Activated naive CD8-positive, alpha-beta T cell treated with anti-CD3 and anti-CD28 coated beads, Interleukin-2, amount 10 ng/mL, durations not matched to agents 7 days and 5 days (primary cell): ENCODE measurements at regions not wholly inside any gene's neighbourhood (a gene's known extent, or its start where the extent isn't known, plus 50 kb on each side); places are given as distances from the start of the nearest gene placed in this dataset.

Source experiments
- ATAC-seq: fragments of 150-1000 bp; cut with Tn5 transposase; one replicate; pipeline ENCODE4 v1.10.0; 2021; ENCODE audit warnings: low read depth, moderate library complexity
- POLR2A ChIA-PET: fragments of 350-600 bp; sonication (Branson Sonifier 250); formaldehyde crosslinking; loops from one replicate; lab custom pipeline; 2021; ENCODE audit warnings: antibody characterized with exemption; lab: Charles Lee
- DNase-seq: peaks from one replicate; pipeline ENCODE4 v3.0.0; 2021
- H3K27ac Mint-ChIP-seq: one replicate; pipeline ENCODE4 v1.8.0; 2022; ENCODE audit warnings: mild to moderate bottlenecking, mixed read lengths
- H3K27me3 Mint-ChIP-seq: one replicate; pipeline ENCODE4 v1.8.0; 2022; ENCODE audit warnings: mild to moderate bottlenecking, moderate library complexity, mixed read lengths
- H3K36me3 Mint-ChIP-seq: one replicate; pipeline ENCODE4 v1.8.0; 2021; ENCODE audit warnings: mild to moderate bottlenecking, mixed read lengths
- H3K4me1 Mint-ChIP-seq: one replicate; pipeline ENCODE4 v1.8.0; 2021; ENCODE audit warnings: mixed read lengths
- H3K4me3 Mint-ChIP-seq: one replicate; pipeline ENCODE4 v1.8.0; 2022; ENCODE audit warnings: mild to moderate bottlenecking, moderate library complexity, mixed read lengths
- H3K9me3 Mint-ChIP-seq: one replicate; pipeline ENCODE4 v1.8.0; 2021; ENCODE audit warnings: mixed read lengths

DNA sequence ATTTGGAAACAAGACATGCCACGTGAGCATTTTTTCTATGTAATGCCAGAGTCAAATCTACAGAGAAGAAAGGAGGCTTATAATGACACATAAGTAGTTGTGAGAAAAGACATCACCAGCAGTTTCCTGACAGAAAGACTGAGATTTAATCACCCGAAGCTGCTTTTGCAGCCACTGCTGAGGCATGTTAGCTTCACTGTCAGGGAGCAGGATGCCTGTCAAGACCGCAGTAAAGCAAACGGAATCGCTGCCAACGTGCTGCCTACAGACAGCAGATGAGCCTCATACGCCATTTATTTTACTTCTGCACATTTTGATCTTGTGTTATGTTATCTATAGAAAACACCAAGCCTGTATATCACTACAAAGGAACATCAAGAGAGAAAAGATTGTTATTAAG lies 68.7 kb upstream of the NDST3 start:
- Mint-ChIP-seq H3K36me3 (no peaks in the 10 kb centered on the region), H3K27ac (no peak overlapping the region), H3K4me1 (no peaks in the 10 kb centered on the region), H3K9me3 (no peaks in the 10 kb centered on the region), H3K27me3 (no peaks in the 10 kb centered on the region), H3K4me3 (no peak overlapping the region)
- DNase-seq, result no peak
- no peak for ATAC-seq
- POLR2A ChIA-PET, result no interaction called here

DNA sequence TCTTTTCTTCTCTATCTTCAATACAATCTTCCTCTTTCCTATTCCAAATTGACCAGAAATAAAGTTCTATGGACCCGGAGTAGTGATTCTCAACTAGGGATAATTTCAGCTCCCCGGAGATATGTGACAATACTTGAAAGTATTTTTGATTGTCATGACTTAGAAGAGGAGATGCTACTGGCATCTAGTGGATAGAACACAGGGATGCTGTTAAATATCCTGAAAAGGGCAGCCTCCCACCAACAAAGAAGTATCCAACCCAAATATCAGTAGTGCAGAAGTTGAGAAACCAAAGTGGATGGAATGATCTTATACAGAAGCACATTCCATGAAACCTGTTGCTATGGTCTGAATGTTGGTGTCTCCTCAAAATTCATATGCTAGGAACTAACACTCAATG lies 65.7 kb upstream of the NDST3 start:
- Mint-ChIP-seq H3K27ac (no peak overlapping the region), H3K36me3 (no peaks in the 10 kb centered on the region), H3K4me3 (no peak overlapping the region), H3K4me1 (no peaks in the 10 kb centered on the region), H3K27me3 (no peaks in the 10 kb centered on the region), H3K9me3 (no peaks in the 10 kb centered on the region)
- no peak for DNase-seq
- no peak for ATAC-seq
- POLR2A ChIA-PET, result no interaction called here

DNA sequence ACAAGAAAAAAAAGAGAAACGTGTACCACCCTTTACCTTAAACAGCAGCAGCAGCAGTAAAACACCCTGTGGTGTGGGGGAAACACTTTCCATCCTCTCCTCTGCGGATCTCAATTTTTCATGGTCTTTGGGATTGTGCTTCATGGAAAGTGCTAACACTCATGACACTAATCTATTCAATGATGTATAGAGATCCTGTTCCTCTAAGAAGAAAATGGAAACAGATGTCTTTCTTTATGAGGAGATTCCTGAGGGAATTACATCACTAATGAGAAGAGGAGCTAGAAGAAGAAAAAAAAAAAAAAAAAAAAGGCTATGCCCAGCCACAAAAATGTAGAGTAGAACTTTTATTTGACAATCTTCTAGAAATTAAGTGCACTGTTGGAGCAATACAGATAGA lies 62.9 kb upstream of the NDST3 start:
- no peak overlapping the region for H3K4me3 Mint-ChIP-seq
- no peak for DNase-seq
- POLR2A ChIA-PET, result no interaction called here
- no peaks in the 10 kb centered on the region for H3K9me3 Mint-ChIP-seq
- H3K36me3 Mint-ChIP-seq, result no peaks in the 10 kb centered on the region
- ATAC-seq, result no peak
- H3K27me3 Mint-ChIP-seq, result no peaks in the 10 kb centered on the region
- H3K4me1 Mint-ChIP-seq, result no peaks in the 10 kb centered on the region
- H3K27ac Mint-ChIP-seq, result no peak overlapping the region

DNA sequence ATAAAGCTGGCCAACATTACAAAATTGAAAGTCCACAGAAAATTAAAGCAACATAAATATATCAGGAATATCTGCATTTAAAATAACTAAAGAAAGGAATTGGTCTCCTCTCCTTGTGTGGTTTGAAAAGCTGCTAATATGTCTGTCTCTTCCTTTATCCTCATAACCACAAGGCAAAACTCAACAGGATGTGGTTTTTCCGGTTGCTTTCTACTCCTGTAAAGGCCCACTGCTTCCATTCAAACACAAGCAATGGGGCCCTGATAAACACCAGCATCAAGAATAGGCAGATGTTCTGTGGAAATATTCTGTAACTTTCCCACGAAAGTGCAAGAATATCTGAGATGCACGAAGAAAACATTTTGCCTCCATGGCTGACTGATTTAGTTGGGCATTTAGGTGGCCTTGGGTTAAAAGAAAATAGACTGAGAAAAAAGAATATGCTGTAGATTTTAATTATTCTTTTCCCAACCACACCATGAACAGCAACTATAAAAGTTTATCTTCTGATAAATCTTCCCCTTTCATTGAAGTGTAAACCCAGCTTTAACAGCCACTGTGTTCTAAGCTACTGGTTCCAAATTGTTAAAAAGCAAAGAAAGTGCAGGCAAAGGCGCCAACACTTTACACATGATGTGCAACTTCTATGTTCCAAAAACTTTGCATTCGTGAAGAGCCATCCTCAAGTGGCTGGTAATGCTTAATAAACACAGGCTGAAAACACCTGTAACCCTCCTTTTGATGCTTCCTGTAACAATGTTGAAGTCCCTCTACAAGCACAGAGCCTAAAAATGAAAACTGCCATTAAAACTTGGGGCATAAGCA lies 50.5 kb upstream of the NDST3 start:
- Mint-ChIP-seq H3K27me3 (no peaks in the 10 kb centered on the region), H3K9me3 (no peaks in the 10 kb centered on the region), H3K4me3 (no peak overlapping the region), H3K36me3 (no peaks in the 10 kb centered on the region), H3K27ac (no peak overlapping the region), H3K4me1 (peaks cover 3% of the 10 kb centered on the region)
- DNase-seq (no peak), ATAC-seq (no peak)
- POLR2A ChIA-PET, result no interaction called here

DNA sequence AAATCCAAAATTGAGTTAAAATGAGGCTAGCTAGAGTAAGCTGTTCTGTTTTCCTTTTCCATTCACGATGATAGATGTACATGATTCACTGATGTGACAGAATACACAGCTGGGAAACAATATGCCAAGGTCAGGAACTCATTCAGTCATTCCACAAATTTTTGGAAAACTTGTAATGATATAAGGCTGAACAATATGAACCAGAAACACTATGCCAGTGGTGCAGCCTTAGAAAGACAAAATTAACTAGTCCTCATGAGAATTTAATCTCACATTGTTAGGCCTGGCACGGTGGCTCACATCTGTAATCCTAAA lies 50.0 kb upstream of the NDST3 start:
- Mint-ChIP-seq H3K36me3 (no peaks in the 10 kb centered on the region), H3K27me3 (no peaks in the 10 kb centered on the region), H3K4me3 (no peak overlapping the region), H3K4me1 (peaks cover 3% of the 10 kb centered on the region), H3K9me3 (no peaks in the 10 kb centered on the region), H3K27ac (no peak overlapping the region)
- DNase-seq, result no peak
- POLR2A ChIA-PET, result no interaction called here
- no peak for ATAC-seq
